PC-3 (cell line): ENCODE measurements at regions not wholly inside any gene's neighbourhood (a gene's known extent, or its start where the extent isn't known, plus 50 kb on each side); places are given as distances from the start of the nearest gene placed in this dataset.

Experiments used
- ATAC-seq: fragments of 200-7000 bp; cut with Tn5 transposase; 2 replicates; pipeline ENCODE4 v1.9.1; 2020; ENCODE audit warnings: mild to moderate bottlenecking, moderate library complexity
- BruUV-seq: library from RNA; stranded (reverse); fragments of 400-500 nt; replicated peaks from 2 replicates; lab custom pipeline; 2021; lab: Mats Ljungman, UMichigan
- CTCF ChIA-PET: fragments of 300-600 bp; sonication (Branson Sonifier 250); formaldehyde crosslinking; loops from one replicate; lab custom pipeline; 2022; ENCODE audit warnings: antibody characterized with exemption; lab: Charles Lee
- POLR2A ChIA-PET: fragments of 300-600 bp; sonication (Branson Sonifier 250); formaldehyde crosslinking; loops from one replicate; lab custom pipeline; 2022; ENCODE audit warnings: antibody characterized with exemption; ENCODE audit not compliant: unreplicated experiment; lab: Charles Lee
- DNase-seq: peaks from one replicate; pipeline ENCODE4 v3.0.0-alpha.2; 2015
- H2AFZ ChIP-seq: fragments of 300-600 bp; sonication (generic); 2 replicates; pipeline ENCODE4 v1.6.0; 2016; ENCODE audit warnings: antibody characterized with exemption, low read length
- H3F3A ChIP-seq: fragments of 300-600 bp; sonication (generic); one replicate; pipeline ENCODE4 v1.6.0; 2017; ENCODE audit warnings: antibody characterized with exemption, low read length, control low read depth, mild to moderate bottlenecking; ENCODE audit not compliant: unreplicated experiment
- H3K27ac ChIP-seq: fragments of 300-600 bp; sonication (generic); 2 replicates; pipeline ENCODE4 v1.5.1; 2016; ENCODE audit warnings: mild to moderate bottlenecking, low read length
- H3K27me3 ChIP-seq: fragments of 300-600 bp; sonication (generic); 2 replicates; pipeline ENCODE4 v1.6.1; 2016; ENCODE audit warnings: low read length, mixed read lengths
- H3K36me3 ChIP-seq: fragments of 300-600 bp; sonication (generic); 2 replicates; pipeline ENCODE4 v1.6.1; 2016; ENCODE audit warnings: low read depth, mixed run types, low read length, mixed read lengths
- H3K4me1 ChIP-seq: fragments of 300-600 bp; sonication (generic); 2 replicates; pipeline ENCODE4 v1.5.1; 2016; ENCODE audit warnings: low read length; ENCODE audit not compliant: insufficient read depth
- H3K4me2 ChIP-seq: fragments of 300-600 bp; sonication (generic); 2 replicates; pipeline ENCODE4 v1.6.0; 2016; ENCODE audit warnings: low read length
- H3K4me3 ChIP-seq: fragments of 300-600 bp; sonication (generic); 2 replicates; pipeline ENCODE4 v1.5.1; 2016; ENCODE audit warnings: mild to moderate bottlenecking, low read length, mixed read lengths
- H3K79me2 ChIP-seq: fragments of 300-600 bp; sonication (generic); 2 replicates; pipeline ENCODE4 v1.6.1; 2017; ENCODE audit warnings: low read length, mixed read lengths
- H3K9ac ChIP-seq: fragments of 300-600 bp; sonication (generic); 2 replicates; pipeline ENCODE4 v1.6.0; 2016; ENCODE audit warnings: mild to moderate bottlenecking, low read length
- H3K9me2 ChIP-seq: fragments of 300-600 bp; sonication (generic); replicated peaks from 2 replicates; pipeline ENCODE4 v1.6.1; 2016; ENCODE audit warnings: mixed run types, low read length, mixed read lengths
- H3K9me3 ChIP-seq: fragments of 300-600 bp; sonication (generic); 2 replicates; pipeline ENCODE4 v1.6.1; 2016; ENCODE audit warnings: low read length, mixed read lengths
- H4K20me1 ChIP-seq: fragments of 300-600 bp; sonication (generic); 2 replicates; pipeline ENCODE4 v1.6.1; 2016; ENCODE audit warnings: low read length, mixed read lengths
- CTCF ChIP-seq: fragments of 300-600 bp; sonication (generic); conservative IDR thresholded peaks from 2 replicates; pipeline ENCODE4 v1.5.1; 2017; ENCODE audit warnings: antibody characterized with exemption, low read depth, mild to moderate bottlenecking, low read length
- EZH2 ChIP-seq: fragments of 300-600 bp; sonication (generic); IDR thresholded peaks from one replicate; pipeline ENCODE4 v1.6.1; 2017; ENCODE audit warnings: antibody characterized with exemption, mild to moderate bottlenecking, low read length; ENCODE audit not compliant: unreplicated experiment
- EZH2phosphoT487 ChIP-seq: fragments of 300-600 bp; sonication (generic); IDR thresholded peaks from 2 replicates; pipeline ENCODE4 v1.6.1; 2018; ENCODE audit warnings: mild to moderate bottlenecking, antibody characterized with exemption, low read length, borderline replicate concordance
- intact Hi-C: fragments of 100-400 bp; cut with micrococcal nuclease; formaldehyde crosslinking; loops from 2 replicates; pipeline ENCODE4 v1.9.0; 2023

- TF ChIP-seq CTCF: no peak
- no peak for TF ChIP-seq EZH2phosphoT487
- no peak for TF ChIP-seq EZH2
- Histone ChIP-seq H2AFZ (no peak overlapping the region), H3K9ac (no peak overlapping the region), H3F3A (no peaks in the 10 kb centered on the region), H3K27me3 (no peaks in the 10 kb centered on the region), H3K4me2 (no peak overlapping the region), H3K27ac (no peak overlapping the region), H3K79me2 (no peaks in the 10 kb centered on the region), H3K36me3 (no peaks in the 10 kb centered on the region), H3K4me1 (no peaks in the 10 kb centered on the region), H3K9me3 (no peaks in the 10 kb centered on the region), H3K9me2 (no peaks in the 10 kb centered on the region), H3K4me3 (no peak overlapping the region), H4K20me1 (no peaks in the 10 kb centered on the region)
- CTCF ChIA-PET: no interaction called here
- POLR2A ChIA-PET: no interaction called here
- intact Hi-C loops: no loop called here
- ATAC-seq (no peak), DNase-seq (no peak)
- no TSS peak for BruUV-seq
Observed at GRCh38 chr4:178349601-178350000, 907.4 kb upstream of the AGA start.

- intact Hi-C loops: no loop called here
- Histone ChIP-seq H3K4me3 (no peak overlapping the region), H4K20me1 (no peaks in the 10 kb centered on the region), H3F3A (no peaks in the 10 kb centered on the region), H3K4me2 (no peak overlapping the region), H3K79me2 (no peaks in the 10 kb centered on the region), H3K27ac (no peak overlapping the region), H2AFZ (no peak overlapping the region), H3K9ac (no peak overlapping the region), H3K4me1 (no peaks in the 10 kb centered on the region), H3K27me3 (no peaks in the 10 kb centered on the region), H3K36me3 (no peaks in the 10 kb centered on the region), H3K9me3 (no peaks in the 10 kb centered on the region), H3K9me2 (no peaks in the 10 kb centered on the region)
- TF ChIP-seq EZH2phosphoT487: no peak
- no peak for TF ChIP-seq EZH2
- TF ChIP-seq CTCF: no peak
- no TSS peak for BruUV-seq
- CTCF ChIA-PET: no interaction called here
- DNase-seq (no peak), ATAC-seq (no peak)
- POLR2A ChIA-PET: no interaction called here
Observed at GRCh38 chr4:178351185-178351584, 908.9 kb upstream of the AGA start.

GRCh38 chr4:178356725-178357124 lies 914.5 kb upstream of the AGA start:
- ATAC-seq (no peak), DNase-seq (no peak)
- H3K79me2 ChIP-seq: no peaks in the 10 kb centered on the region
- H3F3A ChIP-seq: no peaks in the 10 kb centered on the region
- H4K20me1 ChIP-seq: no peaks in the 10 kb centered on the region
- no peak overlapping the region for H3K4me2 ChIP-seq
- H3K36me3 ChIP-seq: no peaks in the 10 kb centered on the region
- H3K9me2 ChIP-seq: no peaks in the 10 kb centered on the region
- ChIA-PET CTCF (no interaction called here), POLR2A (no interaction called here)
- TF ChIP-seq CTCF (no peak), EZH2phosphoT487 (no peak), EZH2 (no peak)
- H3K9ac ChIP-seq: no peak overlapping the region
- no peak overlapping the region for H3K4me3 ChIP-seq
- H3K27ac ChIP-seq: no peak overlapping the region
- BruUV-seq: no TSS peak
- H3K27me3 ChIP-seq: no peaks in the 10 kb centered on the region
- intact Hi-C loops: no loop called here
- no peaks in the 10 kb centered on the region for H3K9me3 ChIP-seq
- no peak overlapping the region for H2AFZ ChIP-seq
- H3K4me1 ChIP-seq: no peaks in the 10 kb centered on the region
